ENCODE measurements at regions not wholly inside any gene's neighbourhood (a gene's known extent, or its start where the extent isn't known, plus 50 kb on each side); places are given as distances from the start of the nearest gene placed in this dataset.

- Histone ChIP-seq H3K27me3 (ENCODE audit: control insufficient read depth, insufficient read depth, low read length) (no peaks in the 10 kb centered on the region), H3K36me3 (ENCODE audit: control insufficient read depth, insufficient read depth, low read length) (no peaks in the 10 kb centered on the region), H3K4me3 (ENCODE audit: low read depth, low read length) (no peak overlapping the region)
- no peak for DNase-seq (ENCODE audit: low read depth)
- ChIA-PET POLR2A (no interaction called here), CTCF (interaction anchor here (1.1 kb wide), 1 partner anchor 11 kb away, joined by 4 read pairs; no protein-coding TSS in a partner anchor)
- TF ChIP-seq CTCF (IDR thresholded peaks at IDR 0.05; ENCODE audit: insufficient read depth, low read depth, low read length): no peak
These were observed 89.5 kb upstream of the AKIRIN2 start for GRCh38 chr6:87791485-87791884.

GRCh38 chr6:87791029-87791428, 89.0 kb upstream of the AKIRIN2 start:
- no peak for DNase-seq (ENCODE audit: low read depth)
- H3K27me3 ChIP-seq (ENCODE audit: control insufficient read depth, insufficient read depth, low read length): no peaks in the 10 kb centered on the region
- ChIA-PET CTCF (interaction anchor here (1.2 kb wide), 1 partner anchor 137 kb away, joined by 4 read pairs; no protein-coding TSS in a partner anchor), POLR2A (no interaction called here)
- no peak for TF ChIP-seq CTCF (IDR thresholded peaks at IDR 0.05; ENCODE audit: insufficient read depth, low read depth, low read length)
- no peak overlapping the region for H3K4me3 ChIP-seq (ENCODE audit: low read depth, low read length)
- H3K36me3 ChIP-seq (ENCODE audit: control insufficient read depth, insufficient read depth, low read length): no peaks in the 10 kb centered on the region

GRCh38 chr6:87789900-87790290, 87.9 kb upstream of the AKIRIN2 start:
- no peak overlapping the region for H3K4me3 ChIP-seq (ENCODE audit: low read depth, low read length)
- H3K36me3 ChIP-seq (ENCODE audit: control insufficient read depth, insufficient read depth, low read length): no peaks in the 10 kb centered on the region
- TF ChIP-seq CTCF (IDR thresholded peaks at IDR 0.05; ENCODE audit: insufficient read depth, low read depth, low read length): no peak
- ChIA-PET POLR2A (interaction anchor here (0.5 kb wide), 1 partner anchor 103 kb away, joined by 4 read pairs; no protein-coding TSS in a partner anchor), CTCF (interaction anchor here (1.2 kb wide), 1 partner anchor 136 kb away, joined by 4 read pairs; no protein-coding TSS in a partner anchor)
- 0 out of 2 replicates have a peak, but pooled peaks cover 3% of the 10 kb centered on the region for H3K27me3 ChIP-seq (ENCODE audit: control insufficient read depth, insufficient read depth, low read length)
- DNase-seq (ENCODE audit: low read depth): no peak

DNA sequence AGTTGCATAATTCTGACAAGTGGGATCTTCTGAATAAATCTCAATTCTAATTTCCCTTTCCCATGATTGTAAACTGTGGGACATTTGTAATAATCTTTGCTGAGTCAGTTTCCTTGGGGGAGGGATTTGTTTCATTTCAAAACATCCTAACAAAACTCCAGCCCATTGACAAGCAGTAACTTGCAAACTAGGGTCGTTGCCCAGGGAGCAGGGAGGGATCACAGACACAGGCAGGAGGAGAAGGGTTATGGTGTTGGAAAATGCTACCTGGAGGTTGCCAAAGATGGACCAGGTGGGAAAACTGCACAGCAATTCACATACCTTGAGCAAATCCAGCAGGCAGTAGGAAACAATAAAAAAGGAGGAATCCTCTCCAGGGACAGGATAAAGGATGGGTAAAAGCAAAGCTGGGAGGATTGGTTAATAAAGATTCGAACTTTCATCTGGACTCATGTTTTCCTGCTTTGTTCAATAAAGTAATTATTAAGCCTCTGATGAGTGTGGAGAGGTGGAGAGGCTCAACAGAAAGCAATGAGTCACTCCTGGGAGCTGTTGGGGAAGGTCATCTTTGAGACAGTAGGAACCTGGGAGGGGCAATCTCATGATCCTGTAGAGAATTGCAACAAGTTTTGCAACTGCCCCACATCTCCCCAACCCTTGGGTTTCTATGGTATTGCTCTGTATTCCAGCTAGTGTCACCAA, 87.3 kb upstream of the AKIRIN2 start:
- ChIA-PET CTCF (no interaction called here), POLR2A (interaction anchor here (0.5 kb wide), 1 partner anchor 102 kb away, joined by 4 read pairs; no protein-coding TSS in a partner anchor)
- TF ChIP-seq CTCF (IDR thresholded peaks at IDR 0.05; ENCODE audit: insufficient read depth, low read depth, low read length): no peak
- H3K36me3 ChIP-seq (ENCODE audit: control insufficient read depth, insufficient read depth, low read length): no peaks in the 10 kb centered on the region
- no peak overlapping the region for H3K4me3 ChIP-seq (ENCODE audit: low read depth, low read length)
- DNase-seq (ENCODE audit: low read depth): no peak
- 0 out of 2 replicates have a peak, but pooled peaks cover 4% of the 10 kb centered on the region for H3K27me3 ChIP-seq (ENCODE audit: control insufficient read depth, insufficient read depth, low read length)

DNA sequence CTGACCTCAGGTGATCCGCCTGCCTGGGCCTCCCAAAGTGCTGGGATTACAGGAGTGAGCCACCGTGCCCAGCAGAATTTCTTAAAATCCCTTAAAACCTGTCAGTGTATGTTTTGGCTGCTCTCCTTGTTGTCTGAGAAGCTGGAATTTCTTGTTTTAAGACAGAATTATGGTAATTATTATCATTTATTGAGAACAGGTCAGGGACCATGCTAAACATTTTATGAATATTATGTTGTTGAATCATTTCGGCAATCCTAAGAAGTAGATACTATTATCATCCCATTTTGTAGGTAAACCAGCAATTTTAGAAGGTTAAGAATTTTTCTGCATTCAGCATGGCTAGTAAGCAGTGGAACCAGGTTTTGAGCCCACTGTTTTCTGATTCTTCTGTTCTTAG, 86.1 kb upstream of the AKIRIN2 start:
- TF ChIP-seq CTCF (IDR thresholded peaks at IDR 0.05; ENCODE audit: insufficient read depth, low read depth, low read length): no peak
- H3K27me3 ChIP-seq (ENCODE audit: control insufficient read depth, insufficient read depth, low read length): 0 out of 2 replicates have a peak, but pooled peaks cover 4% of the 10 kb centered on the region
- POLR2A ChIA-PET: no interaction called here
- no peak overlapping the region for H3K4me3 ChIP-seq (ENCODE audit: low read depth, low read length)
- no peak for DNase-seq (ENCODE audit: low read depth)
- H3K36me3 ChIP-seq (ENCODE audit: control insufficient read depth, insufficient read depth, low read length): no peaks in the 10 kb centered on the region
- CTCF ChIA-PET: no interaction called here
